SK-N-SH treated with all-trans-retinoic acid at 6 μM for 48 hours (cell line): ENCODE measurements at regions not wholly inside any gene's neighbourhood (a gene's known extent, or its start where the extent isn't known, plus 50 kb on each side); places are given as distances from the start of the nearest gene placed in this dataset.

Source experiments
- BACH2 ChIP-seq: fragments of 250-450 bp; sonication (Bioruptor Pico); IDR thresholded peaks from 2 replicates; pipeline ENCODE4 v1.9.0; 2021; ENCODE audit warnings: mild to moderate bottlenecking, borderline replicate concordance
- CREB5 ChIP-seq: fragments of 250-450 bp; sonication (Bioruptor Pico); IDR thresholded peaks from 2 replicates; pipeline ENCODE4 v1.5.1; 2020; ENCODE audit warnings: low read depth, mild to moderate bottlenecking, moderate library complexity
- SNAI2 ChIP-seq: fragments of 250-450 bp; sonication (Bioruptor Pico); IDR thresholded peaks from 2 replicates; pipeline ENCODE4 v1.5.0; 2020; ENCODE audit warnings: mild to moderate bottlenecking, moderate library complexity
- TSHZ2 ChIP-seq: fragments of 250-450 bp; sonication (Bioruptor Pico); IDR thresholded peaks from 2 replicates; pipeline ENCODE4 v1.5.0; 2020; ENCODE audit warnings: mild to moderate bottlenecking, moderate library complexity
- ZC3H10 ChIP-seq: fragments of 250-450 bp; sonication (Bioruptor Pico); IDR thresholded peaks from 2 replicates; pipeline ENCODE4 v1.5.1; 2021; ENCODE audit warnings: mild to moderate bottlenecking, moderate library complexity
- ZFP3 ChIP-seq: fragments of 250-450 bp; sonication (Bioruptor Pico); IDR thresholded peaks from 2 replicates; pipeline ENCODE4 v1.5.0; 2020; ENCODE audit warnings: mild to moderate bottlenecking, moderate library complexity
- ZFP30 ChIP-seq: fragments of 450-650 bp; formaldehyde crosslinking; IDR thresholded peaks from 2 replicates; pipeline ENCODE4 v1.5.0; 2022; ENCODE audit warnings: mild to moderate bottlenecking, moderate library complexity
- ZNF70 ChIP-seq: fragments of 450-650 bp; formaldehyde crosslinking; IDR thresholded peaks from 2 replicates; pipeline ENCODE4 v1.5.0; 2020; ENCODE audit warnings: mild to moderate bottlenecking, moderate library complexity
- TF ChIP-seq, protein P1 (sequence below): fragments of 250-450 bp; sonication (Bioruptor Pico); IDR thresholded peaks from 2 replicates; pipeline ENCODE4 v1.8.0; 2020; ENCODE audit warnings: mild to moderate bottlenecking, moderate library complexity, borderline replicate concordance

DNA sequence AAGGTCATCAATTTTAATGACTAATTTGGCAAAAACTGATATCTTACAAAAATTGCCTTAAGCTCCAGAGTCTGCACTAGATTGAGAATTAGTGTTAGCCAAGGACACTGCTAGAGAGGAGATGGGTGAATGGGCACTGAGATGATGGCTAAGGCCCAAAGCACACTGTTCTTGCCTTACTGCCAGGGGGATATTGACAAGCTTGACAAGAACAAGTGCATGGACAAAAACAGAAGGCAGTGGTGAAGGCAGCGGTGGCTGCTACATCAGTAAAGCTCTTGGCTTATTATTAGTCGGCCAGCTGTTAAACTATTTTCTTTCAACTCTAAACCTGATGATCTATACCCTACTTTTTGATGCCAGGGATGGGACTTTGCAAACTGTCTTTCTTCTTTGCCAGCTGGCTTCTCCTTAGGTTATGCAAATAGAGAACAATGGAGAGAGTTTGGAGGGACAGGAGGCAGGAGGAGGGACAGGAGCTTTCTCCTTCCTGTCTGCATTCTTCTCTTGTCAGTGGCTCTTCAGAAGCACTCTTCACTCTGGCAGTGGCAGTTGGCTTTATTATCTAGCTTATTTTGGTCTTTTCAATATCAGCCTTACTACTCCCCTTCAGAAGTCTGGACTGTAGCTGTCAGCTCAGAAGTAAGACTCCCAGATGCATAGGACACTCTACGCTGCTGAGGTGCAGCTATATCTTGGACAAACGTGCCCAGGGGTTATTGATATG, 853.5 kb upstream of the TMPRSS15 start:
- TF ChIP-seq ZFP3 (CRISPR knock-in tag) (no peak), ZNF70 (no peak), ZC3H10 (CRISPR knock-in tag) (no peak), TSHZ2 (CRISPR knock-in tag) (no peak), ZFP30 (CRISPR knock-in tag) (no peak), SNAI2 (no peak), CREB5 (no peak), BACH2 (CRISPR knock-in tag) (no peak)
- TF ChIP-seq, protein P1, sequence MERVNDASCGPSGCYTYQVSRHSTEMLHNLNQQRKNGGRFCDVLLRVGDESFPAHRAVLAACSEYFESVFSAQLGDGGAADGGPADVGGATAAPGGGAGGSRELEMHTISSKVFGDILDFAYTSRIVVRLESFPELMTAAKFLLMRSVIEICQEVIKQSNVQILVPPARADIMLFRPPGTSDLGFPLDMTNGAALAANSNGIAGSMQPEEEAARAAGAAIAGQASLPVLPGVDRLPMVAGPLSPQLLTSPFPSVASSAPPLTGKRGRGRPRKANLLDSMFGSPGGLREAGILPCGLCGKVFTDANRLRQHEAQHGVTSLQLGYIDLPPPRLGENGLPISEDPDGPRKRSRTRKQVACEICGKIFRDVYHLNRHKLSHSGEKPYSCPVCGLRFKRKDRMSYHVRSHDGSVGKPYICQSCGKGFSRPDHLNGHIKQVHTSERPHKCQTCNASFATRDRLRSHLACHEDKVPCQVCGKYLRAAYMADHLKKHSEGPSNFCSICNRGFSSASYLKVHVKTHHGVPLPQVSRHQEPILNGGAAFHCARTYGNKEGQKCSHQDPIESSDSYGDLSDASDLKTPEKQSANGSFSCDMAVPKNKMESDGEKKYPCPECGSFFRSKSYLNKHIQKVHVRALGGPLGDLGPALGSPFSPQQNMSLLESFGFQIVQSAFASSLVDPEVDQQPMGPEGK (CRISPR knock-in tag): no peak
